Anterior cingulate cortex (tissue), 58 donors: ENCODE measurements at regions not wholly inside any gene's neighbourhood (a gene's known extent, or its start where the extent isn't known, plus 50 kb on each side); places are given as distances from the start of the nearest gene placed in this dataset.
"Not testable (repeated sequence)": the region's sequence is repeated elsewhere in the genome, so short reads cannot be mapped to it uniquely, and the experiment has no call there.

ENCODE experiments used
- DNase-seq, 58 donors: peaks; one replicate each; lab custom pipeline; 2025; lab: John Stamatoyannopoulos, UW

GRCh38 chr4:82099928-82100579 lies 273.7 kb downstream of the HNRNPD start:
- DNase-seq: peak in 3 of 58 donors; percentile 3 to 30 (median 21)

DNA sequence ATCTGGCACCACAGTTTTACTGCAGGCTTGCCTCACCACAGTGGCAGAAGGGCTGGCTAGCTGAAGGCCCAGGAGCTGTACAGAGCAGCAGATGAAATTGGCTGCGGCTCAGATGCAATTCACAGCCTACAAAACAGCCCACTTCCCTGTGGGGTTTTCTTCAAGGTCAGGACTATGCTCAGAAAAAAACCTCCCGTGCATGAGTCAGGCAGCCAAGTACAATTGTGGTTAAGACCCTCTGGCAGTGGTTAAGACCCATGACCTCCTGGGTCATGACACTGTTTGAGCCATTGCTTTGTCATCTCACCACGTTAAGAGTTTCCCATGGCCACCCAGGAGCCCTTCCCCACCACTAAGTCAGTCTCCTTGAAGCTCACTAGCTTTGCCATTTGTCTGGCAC lies 276.3 kb downstream of the HNRNPD start:
- no peak for DNase-seq

DNA sequence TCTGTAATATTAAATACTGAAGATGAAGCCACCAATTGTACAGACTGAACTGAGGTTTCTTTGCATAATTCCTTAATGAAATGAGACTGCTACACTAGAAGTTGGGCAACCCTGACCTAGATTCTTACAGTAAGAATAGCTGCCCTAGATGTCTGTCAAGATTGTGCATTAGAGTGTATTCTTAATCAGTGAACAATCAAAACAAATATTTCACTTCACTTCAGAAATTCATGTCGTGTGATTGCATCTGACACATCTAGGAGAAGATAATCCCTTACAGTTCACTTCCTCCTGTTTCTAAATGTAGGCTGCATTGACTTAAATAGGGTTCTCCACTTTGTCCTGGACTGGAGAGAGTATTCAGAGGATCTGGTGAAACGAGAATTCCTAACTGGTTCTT lies 283.1 kb downstream of the HNRNPD start:
- DNase-seq: no peak

- DNase-seq: no peak
These were observed 289.0 kb downstream of the HNRNPD start for GRCh38 chr4:82084747-82085146.

- DNase-seq: not testable (repeated sequence)
These were observed 296.3 kb downstream of the HNRNPD start for GRCh38 chr4:82077471-82077995.

DNA sequence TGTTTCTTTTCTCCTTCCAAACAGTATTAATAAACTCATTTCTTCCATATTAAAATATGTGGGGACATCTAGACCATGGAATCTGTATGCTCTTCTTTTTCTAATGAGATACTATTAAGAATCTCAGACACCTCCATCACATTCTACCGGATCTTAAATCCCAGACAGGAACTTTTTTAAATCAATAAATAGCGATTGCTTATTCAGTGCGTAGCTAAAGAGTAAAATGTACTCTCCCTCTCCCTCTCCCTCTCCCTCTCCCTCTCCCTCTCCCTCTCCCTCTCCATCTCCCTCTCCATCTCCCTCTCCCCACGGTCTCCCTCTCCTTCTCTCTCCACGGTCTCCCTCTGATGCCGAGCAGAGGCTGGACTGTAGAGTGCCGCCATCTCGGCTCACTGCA lies 297.0 kb downstream of the HNRNPD start:
- no peak for DNase-seq

GRCh38 chr4:82076359-82076758 lies 297.4 kb downstream of the HNRNPD start:
- no peak for DNase-seq

- DNase-seq: peak in 1 of 58 donors; percentile 1
These were observed 301.8 kb downstream of the HNRNPD start for GRCh38 chr4:82071951-82072350.

GRCh38 chr4:82069883-82070638 lies 303.7 kb downstream of the HNRNPD start:
- DNase-seq: no peak

DNA sequence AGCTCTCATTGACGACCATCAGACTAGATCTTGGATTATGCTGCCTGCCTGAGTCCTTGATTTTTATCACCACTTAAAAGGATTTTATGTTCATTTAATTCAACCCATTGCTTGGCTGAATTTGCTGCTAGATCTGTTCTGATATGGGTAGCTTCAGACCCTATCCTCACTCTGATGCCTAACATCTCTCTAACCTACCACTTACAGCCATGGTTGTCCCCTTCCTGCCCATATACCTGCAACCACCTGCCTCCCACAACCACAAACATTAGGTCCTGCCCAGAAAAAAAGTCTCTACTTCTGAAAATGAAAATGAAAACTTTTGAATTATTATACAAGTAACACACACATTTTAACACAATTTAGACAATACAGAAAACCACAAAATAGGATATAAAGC lies 310.8 kb downstream of the HNRNPD start:
- no peak for DNase-seq

- no peak for DNase-seq
These were observed 315.7 kb downstream of the HNRNPD start for GRCh38 chr4:82057990-82058544.

DNA sequence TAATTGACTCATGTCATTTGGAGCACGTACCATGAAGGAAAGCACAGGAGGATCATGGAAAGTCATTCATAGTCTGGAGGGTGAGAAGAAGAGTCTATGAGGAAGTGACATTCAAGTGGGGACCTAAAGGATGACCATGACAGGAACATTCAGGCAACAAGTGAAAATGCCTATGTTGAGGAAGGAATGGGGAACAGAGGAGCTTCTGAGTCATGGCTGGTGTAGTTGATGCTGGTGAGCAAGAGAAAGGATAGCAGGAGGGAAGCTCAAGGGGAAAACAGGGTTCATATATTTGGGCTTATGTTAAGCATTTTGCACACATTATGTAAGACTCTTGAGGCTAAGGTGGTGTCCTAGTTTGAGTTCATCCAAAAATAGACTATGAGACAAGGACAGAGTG lies 318.6 kb downstream of the HNRNPD start:
- no peak for DNase-seq

- no peak for DNase-seq
These were observed 320.4 kb downstream of the HNRNPD start for GRCh38 chr4:82053396-82053795.

DNA sequence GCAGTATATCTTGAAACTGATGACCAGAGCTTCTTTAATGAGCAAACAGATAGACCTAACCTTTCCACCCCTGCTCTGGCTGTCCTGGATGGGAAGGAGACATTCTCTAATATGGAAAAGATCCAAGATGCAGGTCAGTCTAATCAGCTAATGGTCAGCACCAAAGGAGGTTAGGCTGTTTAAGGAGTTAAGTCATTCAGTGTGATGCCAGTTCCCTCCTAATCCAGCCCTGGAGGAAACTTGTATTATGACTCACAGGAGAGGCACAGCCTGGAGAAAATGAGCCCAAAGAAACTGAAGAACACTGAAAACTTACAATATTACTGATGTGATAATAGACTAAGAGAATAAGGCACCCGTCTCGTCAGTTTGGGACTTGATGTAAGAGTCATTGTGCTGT lies 323.0 kb downstream of the HNRNPD start:
- no peak for DNase-seq

- DNase-seq: no peak
These were observed 324.5 kb downstream of the HNRNPD start for GRCh38 chr4:82049294-82049693.

DNA sequence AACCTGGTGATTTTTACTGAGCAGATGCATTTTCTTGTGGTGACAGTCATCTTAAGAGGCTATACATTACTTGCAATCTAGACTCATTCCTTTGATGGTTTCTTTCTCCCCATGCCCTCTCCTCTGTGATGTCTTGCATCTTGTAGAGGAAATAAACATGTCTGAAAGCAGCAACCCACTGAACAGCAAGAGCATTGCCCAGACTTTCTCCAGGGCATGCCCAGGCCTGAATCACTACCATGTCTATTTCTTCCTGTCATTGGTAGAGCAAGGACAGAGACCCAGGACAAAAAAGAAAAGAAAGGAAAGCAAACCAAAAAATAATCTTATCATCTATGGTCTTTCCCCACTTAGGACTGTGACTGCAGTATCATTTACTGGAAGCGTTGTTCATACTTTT lies 326.1 kb downstream of the HNRNPD start:
- DNase-seq: no peak

GRCh38 chr4:82046796-82047195 lies 327.0 kb downstream of the HNRNPD start:
- no peak for DNase-seq

DNA sequence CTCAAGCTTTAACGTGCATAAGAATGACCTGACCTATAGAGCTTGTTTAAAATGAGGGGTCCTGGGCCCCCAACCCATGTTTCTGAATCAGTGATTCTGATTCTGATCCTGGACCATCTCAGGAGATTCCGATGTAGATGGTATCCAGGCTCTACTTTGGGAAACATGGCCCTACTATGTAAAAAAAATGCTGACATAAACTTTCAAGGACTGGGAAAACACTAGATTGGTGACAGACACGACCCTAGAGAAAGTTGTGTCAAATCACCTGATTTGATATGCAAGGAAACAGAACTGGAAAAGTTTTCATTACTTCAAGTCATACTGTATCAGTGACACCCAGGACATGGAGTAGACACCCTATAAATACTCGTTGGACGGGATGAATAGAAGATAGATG lies 328.5 kb downstream of the HNRNPD start:
- DNase-seq: no peak

GRCh38 chr4:82044141-82044993 lies 329.4 kb downstream of the HNRNPD start:
- peak in 56 of 58 donors; percentile 1 to 77 (median 42) for DNase-seq

DNA sequence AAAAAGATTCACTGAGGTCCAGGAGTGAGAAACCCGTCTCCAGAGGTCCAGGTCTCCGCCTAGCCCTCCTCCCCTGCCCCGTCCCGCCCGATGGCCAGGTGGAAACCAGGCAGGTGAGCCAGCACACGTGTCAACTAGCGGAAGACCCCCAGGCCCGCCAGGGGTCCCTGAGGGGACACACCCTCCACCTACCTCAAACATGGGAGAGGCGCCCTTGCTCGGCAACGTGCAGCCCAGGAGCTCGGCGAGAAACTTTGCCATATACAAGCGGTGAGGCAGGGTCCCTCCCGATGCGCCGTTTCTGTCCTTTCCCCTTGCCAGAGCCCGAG lies 330.0 kb downstream of the HNRNPD start:
- peak in 2 of 58 donors; percentile 15 to 19 for DNase-seq
